KMS-11 (cell line): ENCODE measurements at regions not wholly inside any gene's neighbourhood (a gene's known extent, or its start where the extent isn't known, plus 50 kb on each side); places are given as distances from the start of the nearest gene placed in this dataset.
"Not testable (repeated sequence)": the region's sequence is repeated elsewhere in the genome, so short reads cannot be mapped to it uniquely, and the experiment has no call there.

ENCODE experiments used
- H2AFZ ChIP-seq: fragments of 200-600 bp; sonication (generic); 2 replicates; pipeline ENCODE4 v1.6.1; 2016; ENCODE audit warnings: antibody characterized with exemption, mixed run types, low read depth
- H3K27ac ChIP-seq: fragments of 200-600 bp; sonication (generic); 2 replicates; pipeline ENCODE4 v1.6.1; 2016; ENCODE audit warnings: mild to moderate bottlenecking, mixed run types
- H3K27me3 ChIP-seq: fragments of 200-600 bp; sonication (generic); 2 replicates; pipeline ENCODE4 v1.6.1; 2017; ENCODE audit warnings: mild to moderate bottlenecking, low read depth, mixed run types, moderate library complexity; ENCODE audit not compliant: insufficient read depth
- H3K36me3 ChIP-seq: fragments of 200-600 bp; sonication (generic); 2 replicates; pipeline ENCODE4 v1.6.1; 2017; ENCODE audit warnings: mild to moderate bottlenecking, mixed run types; ENCODE audit not compliant: insufficient read depth
- H3K4me1 ChIP-seq: fragments of 200-600 bp; sonication (generic); 2 replicates; pipeline ENCODE4 v1.6.1; 2016; ENCODE audit warnings: mild to moderate bottlenecking, low read depth, mixed run types; ENCODE audit not compliant: poor library complexity, severe bottlenecking
- H3K4me2 ChIP-seq: fragments of 200-600 bp; sonication (generic); 2 replicates; pipeline ENCODE4 v1.7.0; 2016; ENCODE audit warnings: mild to moderate bottlenecking, mixed run types
- H3K4me3 ChIP-seq: fragments of 200-600 bp; sonication (generic); IDR thresholded peaks from 2 replicates; pipeline ENCODE4 v1.6.1; 2017; ENCODE audit warnings: low read depth, low read length, mixed read lengths; ENCODE audit not compliant: insufficient read depth
- H3K79me2 ChIP-seq: fragments of 200-600 bp; sonication (generic); 2 replicates; pipeline ENCODE4 v1.6.1; 2016; ENCODE audit warnings: low read depth, mixed run types; ENCODE audit not compliant: insufficient read depth
- H3K9ac ChIP-seq: fragments of 200-600 bp; sonication (generic); 2 replicates; pipeline ENCODE4 v1.6.1; 2016; ENCODE audit warnings: mild to moderate bottlenecking, mixed run types
- H4K20me1 ChIP-seq: fragments of 200-600 bp; sonication (generic); 2 replicates; pipeline ENCODE4 v1.6.1; 2016; ENCODE audit warnings: mild to moderate bottlenecking, mixed run types; ENCODE audit not compliant: insufficient read depth
- TF ChIP-seq, protein P1 (sequence below): fragments of 200-600 bp; sonication (generic); conservative IDR thresholded peaks from 2 replicates; pipeline ENCODE4 v1.6.1; 2017; ENCODE audit warnings: low read depth, mild to moderate bottlenecking, antibody characterized with exemption, low read length, moderate library complexity, mixed read lengths

DNA sequence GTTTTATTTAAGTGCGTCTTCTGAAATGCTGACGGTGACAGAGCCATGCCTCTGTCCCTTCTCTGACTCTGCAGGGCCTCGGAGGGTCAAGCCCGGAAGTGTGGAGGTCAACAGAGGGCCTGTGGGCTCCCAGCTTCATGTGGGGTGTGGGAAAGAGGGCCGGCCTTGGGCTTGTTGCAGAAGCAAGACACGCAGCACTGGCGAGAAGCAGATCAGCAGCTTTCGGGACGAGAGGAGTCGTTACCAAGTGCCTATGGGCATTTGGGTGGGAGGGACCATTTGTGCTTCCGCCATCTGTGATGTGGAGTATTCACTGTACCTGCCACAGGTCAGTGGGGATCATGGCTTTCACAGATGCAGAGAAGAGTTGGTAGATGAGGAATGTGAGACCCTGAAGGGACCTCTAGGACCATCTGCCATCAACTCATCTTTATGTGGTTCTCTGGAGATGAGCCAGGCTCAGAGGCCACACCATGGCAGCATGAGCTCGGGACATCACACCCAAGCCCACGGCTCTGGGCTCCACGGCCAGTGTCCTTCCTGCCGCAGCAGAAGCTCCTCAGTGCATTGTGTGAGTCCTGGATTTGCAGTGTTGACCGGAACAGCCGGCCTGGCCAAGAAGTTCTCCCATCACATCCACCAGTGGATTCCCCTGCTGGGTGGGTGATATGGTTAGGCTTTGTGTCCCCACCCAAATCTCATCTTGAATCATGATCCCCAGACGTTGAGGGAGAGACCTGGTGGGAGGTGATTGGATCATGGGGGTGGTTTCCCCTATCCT is 590.7 kb downstream of the TBC1D22A start:
- Histone ChIP-seq H3K79me2 (no peaks in the 10 kb centered on the region), H4K20me1 (no peaks in the 10 kb centered on the region), H3K27ac (no peak overlapping the region), H2AFZ (no peak overlapping the region), H3K27me3 (no peaks in the 10 kb centered on the region), H3K36me3 (no peaks in the 10 kb centered on the region), H3K4me3 (no peak overlapping the region), H3K4me1 (no peaks in the 10 kb centered on the region), H3K9ac (no peak overlapping the region), H3K4me2 (no peak overlapping the region)
- TF ChIP-seq, protein P1, sequence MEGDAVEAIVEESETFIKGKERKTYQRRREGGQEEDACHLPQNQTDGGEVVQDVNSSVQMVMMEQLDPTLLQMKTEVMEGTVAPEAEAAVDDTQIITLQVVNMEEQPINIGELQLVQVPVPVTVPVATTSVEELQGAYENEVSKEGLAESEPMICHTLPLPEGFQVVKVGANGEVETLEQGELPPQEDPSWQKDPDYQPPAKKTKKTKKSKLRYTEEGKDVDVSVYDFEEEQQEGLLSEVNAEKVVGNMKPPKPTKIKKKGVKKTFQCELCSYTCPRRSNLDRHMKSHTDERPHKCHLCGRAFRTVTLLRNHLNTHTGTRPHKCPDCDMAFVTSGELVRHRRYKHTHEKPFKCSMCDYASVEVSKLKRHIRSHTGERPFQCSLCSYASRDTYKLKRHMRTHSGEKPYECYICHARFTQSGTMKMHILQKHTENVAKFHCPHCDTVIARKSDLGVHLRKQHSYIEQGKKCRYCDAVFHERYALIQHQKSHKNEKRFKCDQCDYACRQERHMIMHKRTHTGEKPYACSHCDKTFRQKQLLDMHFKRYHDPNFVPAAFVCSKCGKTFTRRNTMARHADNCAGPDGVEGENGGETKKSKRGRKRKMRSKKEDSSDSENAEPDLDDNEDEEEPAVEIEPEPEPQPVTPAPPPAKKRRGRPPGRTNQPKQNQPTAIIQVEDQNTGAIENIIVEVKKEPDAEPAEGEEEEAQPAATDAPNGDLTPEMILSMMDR, result no peak

DNA sequence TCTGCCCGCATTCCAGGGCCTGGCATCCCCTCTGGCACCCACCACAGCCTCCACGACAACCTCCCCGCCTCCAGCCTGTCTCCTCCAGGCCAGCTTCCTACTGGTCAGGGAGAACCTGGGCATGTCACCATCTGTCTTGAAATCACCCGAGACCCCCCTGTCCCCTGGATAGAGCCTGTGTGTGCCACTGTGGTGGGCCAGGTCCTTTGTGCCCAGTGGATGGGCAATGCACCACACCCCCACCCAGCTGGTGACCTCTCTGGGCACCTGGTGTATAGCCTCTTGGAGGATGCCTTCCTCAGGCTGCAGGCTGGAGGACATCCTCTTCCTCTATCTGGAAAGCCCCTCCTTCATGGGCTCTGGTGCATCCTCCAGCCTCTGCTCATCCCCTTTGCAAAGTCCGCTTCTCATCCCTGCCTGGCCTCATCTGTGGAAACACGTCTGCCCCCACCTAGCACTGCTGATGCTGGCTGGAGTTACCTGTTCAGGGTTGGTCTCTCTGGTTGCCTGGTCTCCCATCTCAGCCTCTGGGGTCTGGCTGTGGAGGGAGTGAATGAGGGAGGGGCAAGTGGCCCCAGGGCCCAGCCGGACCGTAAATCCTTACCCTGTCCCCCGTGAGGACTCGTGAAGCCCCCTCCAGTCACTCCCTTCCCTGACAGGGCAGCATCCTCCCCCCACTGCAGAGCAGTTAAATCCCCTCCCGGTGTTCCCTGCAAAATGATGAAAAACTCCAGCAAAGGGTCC is 589.6 kb downstream of the TBC1D22A start:
- no peak overlapping the region for H3K4me3 ChIP-seq
- no peaks in the 10 kb centered on the region for H4K20me1 ChIP-seq
- H3K79me2 ChIP-seq, result no peaks in the 10 kb centered on the region
- H3K27me3 ChIP-seq, result no peaks in the 10 kb centered on the region
- TF ChIP-seq, protein P1, result no peak
- H3K4me1 ChIP-seq, result no peaks in the 10 kb centered on the region
- no peak overlapping the region for H3K27ac ChIP-seq
- H3K9ac ChIP-seq, result no peak overlapping the region
- no peaks in the 10 kb centered on the region for H3K36me3 ChIP-seq
- no peak overlapping the region for H3K4me2 ChIP-seq
- no peak overlapping the region for H2AFZ ChIP-seq

DNA sequence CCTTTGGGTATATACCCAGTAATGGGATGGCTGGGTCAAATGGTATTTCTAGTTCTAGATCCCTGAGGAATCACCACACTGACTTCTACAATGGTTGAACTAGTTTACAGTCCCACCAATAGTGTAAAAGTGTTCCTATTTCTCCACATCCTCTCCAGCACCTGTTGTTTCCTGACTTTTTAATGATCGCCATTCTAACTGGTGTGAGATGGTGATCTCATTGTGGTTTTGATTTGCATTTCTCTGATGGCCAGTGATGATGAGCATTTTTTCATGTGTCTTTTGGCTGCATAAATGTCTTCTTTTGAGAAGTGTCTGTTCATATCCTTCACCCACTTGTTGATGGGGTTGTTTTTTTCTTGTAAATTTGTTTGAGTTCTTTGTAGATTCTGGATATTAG is 583.8 kb downstream of the TBC1D22A start:
- not testable (repeated sequence) for H3K27ac ChIP-seq, H3K27me3 ChIP-seq, H3K79me2 ChIP-seq, H3K36me3 ChIP-seq, H3K4me2 ChIP-seq, H2AFZ ChIP-seq, H3K4me3 ChIP-seq, H3K9ac ChIP-seq, H4K20me1 ChIP-seq, H3K4me1 ChIP-seq

DNA sequence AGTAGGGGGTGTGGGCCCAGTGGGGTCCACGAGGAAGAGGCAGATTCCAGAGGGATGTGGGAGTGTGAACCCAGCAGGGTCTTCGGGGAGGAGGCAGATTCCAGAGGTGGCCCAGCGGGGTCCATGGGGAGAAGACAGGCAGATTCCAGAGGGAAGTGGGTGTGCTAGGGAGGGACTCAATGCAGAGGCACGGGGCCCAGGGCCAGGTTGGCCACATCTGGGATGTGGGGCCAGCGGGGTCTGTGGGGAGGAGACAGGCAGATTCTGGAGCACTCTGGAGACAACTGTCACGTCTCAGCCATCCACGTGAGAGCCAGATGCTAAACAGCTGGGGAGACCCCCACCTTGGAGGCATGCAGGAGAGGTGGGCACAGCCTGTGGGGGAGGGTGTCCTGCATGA is 582.6 kb downstream of the TBC1D22A start:
- Histone ChIP-seq H2AFZ (no peak overlapping the region), H3K79me2 (no peaks in the 10 kb centered on the region), H3K27ac (no peak overlapping the region), H3K36me3 (no peaks in the 10 kb centered on the region), H3K9ac (no peak overlapping the region), H3K27me3 (no peaks in the 10 kb centered on the region), H3K4me1 (no peaks in the 10 kb centered on the region), H3K4me3 (no peak overlapping the region), H4K20me1 (no peaks in the 10 kb centered on the region), H3K4me2 (no peak overlapping the region)
- TF ChIP-seq, protein P1, result no peak

DNA sequence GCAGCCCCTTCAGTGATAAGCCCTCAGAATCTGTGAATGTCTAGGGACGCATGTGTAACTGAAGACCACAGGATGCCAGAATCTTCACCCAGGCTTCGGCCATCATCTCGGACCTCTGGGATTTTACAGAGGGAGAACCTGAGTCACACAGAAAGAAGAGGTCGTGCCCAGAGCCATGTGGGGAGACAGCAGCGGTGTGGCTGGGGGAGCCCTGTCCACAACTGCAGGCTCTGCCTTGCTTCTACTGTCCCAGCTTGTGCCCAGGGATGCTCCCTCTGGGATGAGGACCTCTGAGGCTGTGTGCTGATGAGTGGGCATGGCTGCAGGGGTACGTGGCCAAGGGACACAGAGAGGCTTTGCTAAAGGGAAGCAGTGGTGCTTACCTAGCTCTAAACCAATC is 582.0 kb downstream of the TBC1D22A start:
- H3K27ac ChIP-seq, result no peak overlapping the region
- H2AFZ ChIP-seq, result no peak overlapping the region
- no peak overlapping the region for H3K9ac ChIP-seq
- no peaks in the 10 kb centered on the region for H3K36me3 ChIP-seq
- TF ChIP-seq, protein P1, result no peak
- no peaks in the 10 kb centered on the region for H3K27me3 ChIP-seq
- no peaks in the 10 kb centered on the region for H3K4me1 ChIP-seq
- no peak overlapping the region for H3K4me2 ChIP-seq
- no peak overlapping the region for H3K4me3 ChIP-seq
- no peaks in the 10 kb centered on the region for H3K79me2 ChIP-seq
- no peaks in the 10 kb centered on the region for H4K20me1 ChIP-seq
